GM23338 (cell line): ENCODE measurements at regions not wholly inside any gene's neighbourhood (a gene's known extent, or its start where the extent isn't known, plus 50 kb on each side); places are given as distances from the start of the nearest gene placed in this dataset.

ENCODE experiments used
- ATAC-seq: fragments of 200-7000 bp; cut with Tn5 transposase; 3 replicates; pipeline ENCODE4 v1.9.1; 2020
- DNase-seq: peaks from one replicate; pipeline ENCODE4 v3.0.0-alpha.2; 2015; ENCODE audit warnings: low spot score
- H2AFZ ChIP-seq: fragments of 200-600 bp; sonication (generic); 2 replicates; pipeline ENCODE4 v1.8.0; 2016; ENCODE audit warnings: antibody characterized with exemption, mild to moderate bottlenecking, moderate library complexity
- H3F3A ChIP-seq: fragments of 200-600 bp; sonication (generic); replicated peaks from 2 replicates; pipeline ENCODE4 v1.8.0; 2017; ENCODE audit warnings: antibody characterized with exemption, mixed run types, low read depth
- H3K27ac ChIP-seq: fragments of 200-600 bp; sonication (generic); 2 replicates; pipeline ENCODE4 v1.6.1; 2016; ENCODE audit warnings: low read depth
- H3K27me3 ChIP-seq: fragments of 200-600 bp; sonication (generic); 2 replicates; pipeline ENCODE4 v1.8.0; 2016; ENCODE audit warnings: mild to moderate bottlenecking, mixed run types, moderate library complexity; ENCODE audit not compliant: insufficient read depth
- H3K36me3 ChIP-seq: fragments of 200-600 bp; sonication (generic); 2 replicates; pipeline ENCODE4 v1.8.0; 2016; ENCODE audit warnings: mild to moderate bottlenecking; ENCODE audit not compliant: insufficient read depth
- H3K4me1 ChIP-seq: fragments of 200-600 bp; sonication (generic); 2 replicates; pipeline ENCODE4 v1.8.0; 2016; ENCODE audit warnings: mild to moderate bottlenecking, moderate library complexity; ENCODE audit not compliant: insufficient read depth
- H3K4me2 ChIP-seq: fragments of 200-600 bp; sonication (generic); 2 replicates; pipeline ENCODE4 v1.7.1; 2017; ENCODE audit warnings: mixed run types
- H3K4me3 ChIP-seq: fragments of 200-600 bp; sonication (generic); 2 replicates; pipeline ENCODE4 v1.6.1; 2016; ENCODE audit warnings: mixed run types
- H3K79me2 ChIP-seq: fragments of 200-600 bp; sonication (generic); replicated peaks from 2 replicates; pipeline ENCODE4 v1.8.0; 2017; ENCODE audit warnings: mild to moderate bottlenecking; ENCODE audit not compliant: insufficient read depth
- H3K9me2 ChIP-seq: fragments of 200-600 bp; sonication (generic); 2 replicates; pipeline ENCODE4 v1.8.0; 2017; ENCODE audit not compliant: insufficient read depth
- H4K20me1 ChIP-seq: fragments of 200-600 bp; sonication (generic); replicated peaks from 2 replicates; pipeline ENCODE4 v1.8.0; 2017; ENCODE audit warnings: mild to moderate bottlenecking; ENCODE audit not compliant: insufficient read depth
- H3K27ac Mint-ChIP-seq: 2 replicates; pipeline ENCODE4 v1.8.0; 2020; ENCODE audit warnings: inconsistent platforms, mild to moderate bottlenecking, moderate library complexity, mixed read lengths
- H3K27me3 Mint-ChIP-seq: 3 replicates; pipeline ENCODE4 v1.8.0; 2022; ENCODE audit warnings: low read depth, mild to moderate bottlenecking, moderate library complexity, mixed read lengths, inconsistent platforms; ENCODE audit not compliant: insufficient read depth, poor library complexity
- H3K36me3 Mint-ChIP-seq: 3 replicates; pipeline ENCODE4 v1.8.0; 2021; ENCODE audit warnings: low read depth, mild to moderate bottlenecking, inconsistent platforms, moderate library complexity, mixed read lengths
- H3K4me1 Mint-ChIP-seq: 3 replicates; pipeline ENCODE4 v1.8.0; 2020; ENCODE audit warnings: mild to moderate bottlenecking, inconsistent platforms, mixed read lengths
- H3K4me3 Mint-ChIP-seq: 3 replicates; pipeline ENCODE4 v1.8.0; 2021; ENCODE audit warnings: moderate library complexity, mild to moderate bottlenecking, inconsistent platforms, mixed read lengths
- H3K9me3 Mint-ChIP-seq: 3 replicates; pipeline ENCODE4 v1.8.0; 2020; ENCODE audit warnings: moderate library complexity, mild to moderate bottlenecking, inconsistent platforms, mixed read lengths
- CREB1 ChIP-seq: fragments of 250-450 bp; sonication (Bioruptor Pico); IDR thresholded peaks from 2 replicates; pipeline ENCODE4 v1.5.0; 2020; ENCODE audit warnings: low read depth, mild to moderate bottlenecking, moderate library complexity
- EZH2 ChIP-seq: fragments of 200-600 bp; sonication (generic); IDR thresholded peaks from one replicate; pipeline ENCODE4 v1.8.0; 2017; ENCODE audit warnings: antibody characterized with exemption, mild to moderate bottlenecking, low read depth; ENCODE audit not compliant: unreplicated experiment
- EZH2phosphoT487 ChIP-seq: fragments of 200-600 bp; sonication (generic); IDR thresholded peaks from one replicate; pipeline ENCODE4 v1.8.1; 2018; ENCODE audit warnings: antibody characterized with exemption; ENCODE audit not compliant: unreplicated experiment
- JUNB ChIP-seq: IDR thresholded peaks from one replicate; pipeline ENCODE4 v1.6.1; 2016; ENCODE audit warnings: antibody characterized with exemption; ENCODE audit not compliant: unreplicated experiment
- POLR2AphosphoS5 ChIP-seq: IDR thresholded peaks from 2 replicates; pipeline ENCODE4 v1.6.1; 2016; ENCODE audit warnings: antibody characterized with exemption, low read depth
- STAT1 ChIP-seq: IDR thresholded peaks from one replicate; pipeline ENCODE4 v1.6.1; 2016; ENCODE audit warnings: antibody characterized with exemption; ENCODE audit not compliant: unreplicated experiment
- ZNF331 ChIP-seq: fragments of 250-450 bp; sonication (Bioruptor Pico); IDR thresholded peaks from 2 replicates; pipeline ENCODE4 v1.5.0; 2020; ENCODE audit warnings: low read depth, mild to moderate bottlenecking, moderate library complexity
- TF ChIP-seq, protein P1 (sequence below): fragments of 250-450 bp; sonication (Bioruptor Pico); IDR thresholded peaks from 2 replicates; pipeline ENCODE4 v1.5.0; 2020; ENCODE audit warnings: mild to moderate bottlenecking, moderate library complexity

DNA sequence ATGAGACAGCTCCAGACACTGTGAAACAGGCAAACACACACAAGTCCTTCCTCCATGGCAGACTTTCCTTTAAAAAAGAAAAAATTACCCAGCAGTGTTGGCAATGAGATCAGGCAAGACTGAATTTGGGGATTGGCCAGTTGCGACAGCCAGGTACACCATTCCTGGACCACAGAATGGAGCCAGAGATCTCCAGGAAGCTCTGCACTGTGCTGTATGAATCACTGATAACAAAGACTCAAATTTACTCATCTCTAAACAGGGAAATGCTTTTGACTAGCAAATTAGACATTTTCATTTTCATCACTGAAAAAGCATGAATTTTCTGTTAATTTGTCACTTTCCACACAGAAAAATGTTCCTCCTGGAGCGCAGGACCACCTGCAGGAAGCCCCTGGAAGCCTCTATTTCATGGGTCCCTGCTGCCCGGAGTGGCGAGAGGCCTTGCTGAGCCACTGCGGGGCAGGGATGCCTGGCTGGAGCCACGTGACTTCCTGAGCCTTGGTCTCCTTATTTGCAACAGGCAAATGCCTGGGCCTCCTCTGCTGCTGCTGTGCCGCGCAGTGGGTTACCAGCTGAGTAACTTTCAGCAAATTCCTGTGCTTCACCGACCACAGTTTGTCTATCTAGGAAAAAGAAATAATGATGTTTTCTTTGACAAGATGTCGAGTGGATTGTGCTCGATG lies 185.9 kb upstream of the ZNF618 start (continued):
- TF ChIP-seq, protein P1, sequence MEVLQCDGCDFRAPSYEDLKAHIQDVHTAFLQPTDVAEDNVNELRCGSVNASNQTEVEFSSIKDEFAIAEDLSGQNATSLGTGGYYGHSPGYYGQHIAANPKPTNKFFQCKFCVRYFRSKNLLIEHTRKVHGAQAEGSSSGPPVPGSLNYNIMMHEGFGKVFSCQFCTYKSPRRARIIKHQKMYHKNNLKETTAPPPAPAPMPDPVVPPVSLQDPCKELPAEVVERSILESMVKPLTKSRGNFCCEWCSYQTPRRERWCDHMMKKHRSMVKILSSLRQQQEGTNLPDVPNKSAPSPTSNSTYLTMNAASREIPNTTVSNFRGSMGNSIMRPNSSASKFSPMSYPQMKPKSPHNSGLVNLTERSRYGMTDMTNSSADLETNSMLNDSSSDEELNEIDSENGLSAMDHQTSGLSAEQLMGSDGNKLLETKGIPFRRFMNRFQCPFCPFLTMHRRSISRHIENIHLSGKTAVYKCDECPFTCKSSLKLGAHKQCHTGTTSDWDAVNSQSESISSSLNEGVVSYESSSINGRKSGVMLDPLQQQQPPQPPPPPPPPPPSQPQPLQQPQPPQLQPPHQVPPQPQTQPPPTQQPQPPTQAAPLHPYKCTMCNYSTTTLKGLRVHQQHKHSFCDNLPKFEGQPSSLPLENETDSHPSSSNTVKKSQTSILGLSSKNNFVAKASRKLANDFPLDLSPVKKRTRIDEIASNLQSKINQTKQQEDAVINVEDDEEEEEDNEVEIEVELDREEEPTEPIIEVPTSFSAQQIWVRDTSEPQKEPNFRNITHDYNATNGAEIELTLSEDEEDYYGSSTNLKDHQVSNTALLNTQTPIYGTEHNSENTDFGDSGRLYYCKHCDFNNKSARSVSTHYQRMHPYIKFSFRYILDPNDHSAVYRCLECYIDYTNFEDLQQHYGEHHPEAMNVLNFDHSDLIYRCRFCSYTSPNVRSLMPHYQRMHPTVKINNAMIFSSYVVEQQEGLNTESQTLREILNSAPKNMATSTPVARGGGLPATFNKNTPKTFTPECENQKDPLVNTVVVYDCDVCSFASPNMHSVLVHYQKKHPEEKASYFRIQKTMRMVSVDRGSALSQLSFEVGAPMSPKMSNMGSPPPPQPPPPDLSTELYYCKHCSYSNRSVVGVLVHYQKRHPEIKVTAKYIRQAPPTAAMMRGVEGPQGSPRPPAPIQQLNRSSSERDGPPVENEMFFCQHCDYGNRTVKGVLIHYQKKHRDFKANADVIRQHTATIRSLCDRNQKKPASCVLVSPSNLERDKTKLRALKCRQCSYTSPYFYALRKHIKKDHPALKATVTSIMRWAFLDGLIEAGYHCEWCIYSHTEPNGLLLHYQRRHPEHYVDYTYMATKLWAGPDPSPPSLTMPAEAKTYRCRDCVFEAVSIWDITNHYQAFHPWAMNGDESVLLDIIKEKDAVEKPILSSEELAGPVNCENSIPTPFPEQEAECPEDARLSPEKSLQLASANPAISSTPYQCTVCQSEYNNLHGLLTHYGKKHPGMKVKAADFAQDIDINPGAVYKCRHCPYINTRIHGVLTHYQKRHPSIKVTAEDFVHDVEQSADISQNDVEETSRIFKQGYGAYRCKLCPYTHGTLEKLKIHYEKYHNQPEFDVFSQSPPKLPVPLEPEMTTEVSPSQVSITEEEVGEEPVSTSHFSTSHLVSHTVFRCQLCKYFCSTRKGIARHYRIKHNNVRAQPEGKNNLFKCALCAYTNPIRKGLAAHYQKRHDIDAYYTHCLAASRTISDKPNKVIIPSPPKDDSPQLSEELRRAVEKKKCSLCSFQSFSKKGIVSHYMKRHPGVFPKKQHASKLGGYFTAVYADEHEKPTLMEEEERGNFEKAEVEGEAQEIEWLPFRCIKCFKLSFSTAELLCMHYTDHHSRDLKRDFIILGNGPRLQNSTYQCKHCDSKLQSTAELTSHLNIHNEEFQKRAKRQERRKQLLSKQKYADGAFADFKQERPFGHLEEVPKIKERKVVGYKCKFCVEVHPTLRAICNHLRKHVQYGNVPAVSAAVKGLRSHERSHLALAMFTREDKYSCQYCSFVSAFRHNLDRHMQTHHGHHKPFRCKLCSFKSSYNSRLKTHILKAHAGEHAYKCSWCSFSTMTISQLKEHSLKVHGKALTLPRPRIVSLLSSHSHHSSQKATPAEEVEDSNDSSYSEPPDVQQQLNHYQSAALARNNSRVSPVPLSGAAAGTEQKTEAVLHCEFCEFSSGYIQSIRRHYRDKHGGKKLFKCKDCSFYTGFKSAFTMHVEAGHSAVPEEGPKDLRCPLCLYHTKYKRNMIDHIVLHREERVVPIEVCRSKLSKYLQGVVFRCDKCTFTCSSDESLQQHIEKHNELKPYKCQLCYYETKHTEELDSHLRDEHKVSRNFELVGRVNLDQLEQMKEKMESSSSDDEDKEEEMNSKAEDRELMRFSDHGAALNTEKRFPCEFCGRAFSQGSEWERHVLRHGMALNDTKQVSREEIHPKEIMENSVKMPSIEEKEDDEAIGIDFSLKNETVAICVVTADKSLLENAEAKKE, result no peak
- TF ChIP-seq EZH2, result no peak

DNA sequence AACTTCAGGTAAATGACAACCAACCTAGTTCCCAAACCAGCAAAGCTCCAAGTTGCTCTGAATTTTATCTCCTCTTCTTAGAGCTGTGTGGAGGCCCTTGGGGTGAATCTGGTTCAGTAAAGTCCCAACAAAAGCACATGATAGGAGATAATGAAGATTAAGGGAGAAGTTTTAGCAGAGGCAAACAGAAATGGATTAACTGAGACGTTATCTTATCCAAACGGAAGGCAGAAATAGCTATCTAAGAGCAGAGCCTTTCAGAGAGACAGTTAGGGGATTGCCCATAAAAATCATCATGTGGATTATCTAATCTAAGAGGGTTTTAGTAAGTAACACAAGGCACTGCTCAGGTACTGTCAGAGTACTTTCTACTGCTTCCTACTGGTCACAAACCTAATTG lies 183.9 kb upstream of the ZNF618 start:
- Histone ChIP-seq H3K79me2 (no peaks in the 10 kb centered on the region), H3K27ac (no peak overlapping the region), H3K4me3 (no peak overlapping the region), H3K36me3 (no peaks in the 10 kb centered on the region), H4K20me1 (no peaks in the 10 kb centered on the region), H3K27me3 (peaks cover 30% of the 10 kb centered on the region), H3K4me1 (peaks cover 6% of the 10 kb centered on the region; the same call in 1 of the 2 replicates), H3F3A (no peaks in the 10 kb centered on the region), H2AFZ (no peak overlapping the region), H3K4me2 (no peak overlapping the region), H3K9me2 (no peaks in the 10 kb centered on the region)
- Mint-ChIP-seq H3K36me3 (0 out of 3 replicates have a peak, but pooled peaks cover 2% of the 10 kb centered on the region), H3K9me3 (0 out of 3 replicates have a peak, but pooled peaks cover 3% of the 10 kb centered on the region), H3K4me1 (peaks cover 3% of the 10 kb centered on the region), H3K27ac (no peak overlapping the region), H3K27me3 (peaks cover 30% of the 10 kb centered on the region), H3K4me3 (no peak overlapping the region)
- no peak for DNase-seq
- no peak for ATAC-seq
- TF ChIP-seq STAT1 (no peak), CREB1 (CRISPR knock-in tag) (no peak), EZH2 (no peak), EZH2phosphoT487 (no peak), POLR2AphosphoS5 (no peak), ZNF331 (CRISPR knock-in tag) (no peak), JUNB (no peak)
- TF ChIP-seq, protein P1, result no peak
